Left lung (tissue), 4 donors: ENCODE measurements at regions not wholly inside any gene's neighbourhood (a gene's known extent, or its start where the extent isn't known, plus 50 kb on each side); places are given as distances from the start of the nearest gene placed in this dataset.

Experiments used
- ATAC-seq: fragments of 200-7000 bp; cut with Tn5 transposase; one replicate; pipeline ENCODE4 v1.9.1; 2020; ENCODE audit warnings: moderate library complexity
- DNase-seq, 4 donors: peaks; one replicate each; pipeline ENCODE4 v3.0.0-alpha.2; 2013 to 2020
- H3K27ac ChIP-seq, 2 donors: fragments of 200-600 bp; sonication (generic) in 1 of 2; one replicate each; pipeline versions ENCODE4 v1.5.0 to v1.8.0; 2020 to 2021
- H3K27me3 ChIP-seq, 2 donors: fragments of 200-600 bp; sonication (generic) in 1 of 2; one replicate each; pipeline versions ENCODE4 v1.5.0 to v1.8.0; 2020 to 2021
- H3K36me3 ChIP-seq, 2 donors: fragments of 200-600 bp; sonication (generic) in 1 of 2; one replicate each; pipeline versions ENCODE4 v1.5.0 to v1.8.0; 2020 to 2021
- H3K4me1 ChIP-seq, 2 donors: fragments of 200-600 bp; one replicate each; pipeline ENCODE4 v1.8.0; 2021
- H3K4me3 ChIP-seq, 2 donors: fragments of 200-600 bp; sonication (generic) in 1 of 2; one replicate each; pipeline versions ENCODE4 v1.5.0 to v1.8.0; 2020 to 2021; ENCODE audit warnings: mild to moderate bottlenecking in 1 of 2
- H3K9me3 ChIP-seq, 2 donors: fragments of 200-600 bp; sonication (generic) in 1 of 2; one replicate each; pipeline versions ENCODE4 v1.5.0 to v1.8.0; 2020 to 2021
- intact Hi-C, 2 donors: fragments of 100-400 bp; cut with DNase I; formaldehyde crosslinking; loops; one replicate each; pipeline versions ENCODE4 v1.11.2 to v1.14.2; 2022
- TF ChIP-seq, protein P1 (sequence below), 2 donors: fragments of 200-600 bp; sonication (generic) in 1 of 2; IDR thresholded peaks; one replicate each; pipeline versions ENCODE4 v1.5.0 to v1.8.0; 2021; ENCODE audit warnings: antibody characterized with exemption in 2 of 2
- donor health status: DM: no; HTN: yes; CAD: no.
- donor health status: DM: no; HTN: no; CAD: no.

DNA sequence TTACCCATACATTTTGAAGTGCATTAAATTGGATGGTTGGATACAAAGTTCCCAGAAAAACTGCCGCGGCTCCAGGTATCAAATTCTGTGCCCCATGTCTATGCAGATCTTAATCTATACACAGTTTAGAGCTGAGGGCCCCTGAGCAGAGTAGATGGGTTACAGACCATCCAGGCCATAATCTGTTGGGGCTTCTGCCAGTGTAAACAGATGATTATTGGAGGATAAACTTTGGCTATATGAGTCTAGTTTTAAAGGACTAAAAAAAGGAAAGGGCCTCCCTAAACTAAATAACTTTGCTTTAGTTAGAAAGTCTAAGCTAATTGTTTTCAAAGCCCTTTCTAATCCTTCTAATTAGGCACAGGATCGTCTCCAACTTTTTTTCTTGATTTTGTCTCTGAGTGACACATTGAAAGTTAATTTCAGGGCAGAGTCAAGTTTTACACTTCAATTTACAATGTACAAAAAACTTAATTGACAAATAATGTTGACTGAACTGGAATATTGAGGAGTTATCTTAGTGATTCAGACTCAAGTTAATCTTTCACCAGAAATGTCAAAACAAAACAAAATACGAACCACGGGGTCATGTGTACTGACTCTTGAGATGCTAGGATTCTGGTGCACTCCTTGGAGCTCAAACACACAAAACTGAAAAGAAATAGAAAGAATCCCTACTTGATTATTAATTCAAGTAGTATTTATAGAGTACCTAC, 133.9 kb upstream of the SCAF11 start:
- peaks cover 0 to 4% of the 10 kb centered on the region in 2 donors for H3K4me1 ChIP-seq
- no peak for DNase-seq
- H3K9me3 ChIP-seq, result no peaks in the 10 kb centered on the region
- H3K4me3 ChIP-seq, result no peak overlapping the region
- no peaks in the 10 kb centered on the region for H3K27me3 ChIP-seq
- TF ChIP-seq, protein P1, sequence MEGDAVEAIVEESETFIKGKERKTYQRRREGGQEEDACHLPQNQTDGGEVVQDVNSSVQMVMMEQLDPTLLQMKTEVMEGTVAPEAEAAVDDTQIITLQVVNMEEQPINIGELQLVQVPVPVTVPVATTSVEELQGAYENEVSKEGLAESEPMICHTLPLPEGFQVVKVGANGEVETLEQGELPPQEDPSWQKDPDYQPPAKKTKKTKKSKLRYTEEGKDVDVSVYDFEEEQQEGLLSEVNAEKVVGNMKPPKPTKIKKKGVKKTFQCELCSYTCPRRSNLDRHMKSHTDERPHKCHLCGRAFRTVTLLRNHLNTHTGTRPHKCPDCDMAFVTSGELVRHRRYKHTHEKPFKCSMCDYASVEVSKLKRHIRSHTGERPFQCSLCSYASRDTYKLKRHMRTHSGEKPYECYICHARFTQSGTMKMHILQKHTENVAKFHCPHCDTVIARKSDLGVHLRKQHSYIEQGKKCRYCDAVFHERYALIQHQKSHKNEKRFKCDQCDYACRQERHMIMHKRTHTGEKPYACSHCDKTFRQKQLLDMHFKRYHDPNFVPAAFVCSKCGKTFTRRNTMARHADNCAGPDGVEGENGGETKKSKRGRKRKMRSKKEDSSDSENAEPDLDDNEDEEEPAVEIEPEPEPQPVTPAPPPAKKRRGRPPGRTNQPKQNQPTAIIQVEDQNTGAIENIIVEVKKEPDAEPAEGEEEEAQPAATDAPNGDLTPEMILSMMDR (IDR thresholded peaks at IDR 0.05), result no peak
- H3K36me3 ChIP-seq, result no peaks in the 10 kb centered on the region
- intact Hi-C loops, result no loop called here
- no peak for ATAC-seq
- no peak overlapping the region for H3K27ac ChIP-seq

DNA sequence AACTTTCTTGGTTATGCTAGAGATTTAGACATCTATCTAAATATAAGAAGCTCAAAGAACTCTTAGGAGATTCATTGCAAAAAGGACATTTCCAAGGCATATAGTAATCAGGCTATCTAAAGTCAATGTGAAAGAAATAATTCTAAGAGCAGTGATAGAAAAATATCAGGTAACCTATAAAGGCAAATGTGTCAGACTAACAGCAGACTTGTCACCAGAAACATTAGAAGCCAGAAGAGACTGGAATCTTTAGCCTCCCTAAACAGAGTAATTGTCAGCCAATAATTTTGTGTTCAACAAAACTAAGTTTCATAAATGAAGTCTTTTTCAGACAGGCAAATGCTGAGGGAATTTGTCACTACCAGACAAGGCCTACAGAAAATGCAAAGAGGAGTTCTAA, 122.0 kb upstream of the SCAF11 start:
- Histone ChIP-seq H3K9me3 (peaks cover 0 to 3% of the 10 kb centered on the region in 2 donors), H3K4me3 (no peak overlapping the region), H3K36me3 (no peaks in the 10 kb centered on the region), H3K4me1 (no peaks in the 10 kb centered on the region), H3K27ac (no peak overlapping the region), H3K27me3 (no peaks in the 10 kb centered on the region)
- DNase-seq (no peak), ATAC-seq (no peak)
- intact Hi-C loops, result no loop called here
- TF ChIP-seq, protein P1 (IDR thresholded peaks at IDR 0.05), result no peak

DNA sequence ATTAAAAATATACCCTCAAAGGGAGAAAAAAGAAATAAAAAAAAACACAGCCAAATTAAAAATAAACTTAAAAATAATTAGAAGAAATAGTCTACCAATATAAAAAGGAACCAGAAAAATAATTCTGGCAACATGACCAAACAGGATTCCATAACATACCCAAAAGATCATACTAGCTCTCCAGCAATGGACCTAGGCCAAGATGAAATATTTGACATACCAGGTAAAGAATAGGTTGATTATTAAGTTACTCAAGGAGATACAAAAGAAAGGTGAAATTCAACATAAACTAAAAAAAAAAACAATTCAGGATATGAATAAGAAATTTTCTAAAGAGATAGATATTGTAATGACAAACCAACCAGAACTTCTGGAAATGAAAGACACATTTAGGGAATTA, 121.3 kb upstream of the SCAF11 start:
- H3K4me3 ChIP-seq, result no peak overlapping the region
- H3K4me1 ChIP-seq, result no peaks in the 10 kb centered on the region
- ATAC-seq (no peak), DNase-seq (no peak)
- intact Hi-C loops, result no loop called here
- no peak overlapping the region for H3K27ac ChIP-seq
- no peaks in the 10 kb centered on the region for H3K27me3 ChIP-seq
- H3K9me3 ChIP-seq, result peaks cover 0 to 3% of the 10 kb centered on the region in 2 donors
- TF ChIP-seq, protein P1 (IDR thresholded peaks at IDR 0.05), result no peak
- no peaks in the 10 kb centered on the region for H3K36me3 ChIP-seq

DNA sequence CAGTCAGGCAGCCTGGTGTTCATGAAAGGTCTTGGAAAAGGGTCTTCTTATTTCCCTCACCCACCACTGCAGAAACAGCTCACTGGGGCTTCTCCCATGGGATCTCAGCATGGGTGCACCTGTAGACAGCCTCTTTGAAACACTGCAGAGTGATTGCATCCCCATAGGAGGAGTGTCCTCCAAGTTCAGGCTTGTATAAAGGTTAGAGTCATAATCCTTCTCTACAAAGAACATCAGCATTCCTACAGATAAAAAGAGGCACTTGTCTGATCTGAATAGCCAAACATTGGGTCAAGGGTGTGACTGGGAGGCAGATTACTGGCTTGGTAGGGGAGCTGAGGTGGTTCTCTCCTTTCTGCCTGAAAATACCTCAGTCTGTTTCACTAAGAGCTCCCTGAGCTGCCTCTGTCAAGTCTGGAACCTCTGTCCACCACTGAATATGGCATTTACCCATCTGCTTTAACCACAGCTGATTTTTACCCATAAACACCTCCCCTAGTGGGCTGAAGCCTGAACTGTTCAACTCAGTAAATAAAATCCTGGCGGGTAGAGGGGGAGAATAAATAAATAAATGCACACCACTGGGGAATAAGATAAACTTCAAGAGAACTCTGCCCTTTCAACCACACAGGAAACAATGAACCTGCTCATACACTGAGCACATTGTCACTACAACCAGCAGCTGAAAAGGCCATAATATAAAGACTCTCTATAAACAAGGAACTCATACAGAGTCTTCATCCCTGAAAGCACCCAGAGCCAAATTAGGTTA, 120.7 kb upstream of the SCAF11 start:
- DNase-seq, result no peak
- Histone ChIP-seq H3K27ac (no peak overlapping the region), H3K4me3 (no peak overlapping the region), H3K27me3 (no peaks in the 10 kb centered on the region), H3K9me3 (peaks cover 0 to 3% of the 10 kb centered on the region in 2 donors), H3K36me3 (no peaks in the 10 kb centered on the region), H3K4me1 (no peaks in the 10 kb centered on the region)
- intact Hi-C loops, result no loop called here
- TF ChIP-seq, protein P1 (IDR thresholded peaks at IDR 0.05), result no peak
- no peak for ATAC-seq

DNA sequence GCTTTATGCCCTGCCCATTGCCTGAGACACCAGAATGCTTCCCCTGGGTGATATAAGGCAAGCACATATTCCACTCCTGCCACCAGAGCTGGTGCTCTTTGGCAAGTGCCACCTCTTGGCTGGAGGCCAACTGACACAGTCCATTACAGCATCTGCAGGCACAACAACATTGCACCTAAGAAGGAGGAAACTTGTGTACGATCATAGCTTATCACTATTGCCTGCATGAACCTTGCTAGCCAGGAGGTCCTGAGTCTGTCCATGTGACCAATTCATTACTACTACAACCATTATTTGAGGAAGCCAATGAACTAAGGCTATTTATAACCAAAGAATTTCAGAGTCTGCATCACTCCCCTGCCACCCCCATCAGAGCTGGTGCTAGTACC, 119.8 kb upstream of the SCAF11 start:
- Histone ChIP-seq H3K27ac (no peak overlapping the region), H3K9me3 (peaks cover 0 to 3% of the 10 kb centered on the region in 2 donors), H3K4me3 (no peak overlapping the region), H3K4me1 (no peaks in the 10 kb centered on the region), H3K27me3 (no peaks in the 10 kb centered on the region), H3K36me3 (no peaks in the 10 kb centered on the region)
- ATAC-seq (no peak), DNase-seq (no peak)
- intact Hi-C loops, result no loop called here
- TF ChIP-seq, protein P1 (IDR thresholded peaks at IDR 0.05), result no peak
